ENCODE measurements at regions not wholly inside any gene's neighbourhood (a gene's known extent, or its start where the extent isn't known, plus 50 kb on each side); places are given as distances from the start of the nearest gene placed in this dataset.
"Not testable (repeated sequence)": the region's sequence is repeated elsewhere in the genome, so short reads cannot be mapped to it uniquely, and the experiment has no call there.

DNA sequence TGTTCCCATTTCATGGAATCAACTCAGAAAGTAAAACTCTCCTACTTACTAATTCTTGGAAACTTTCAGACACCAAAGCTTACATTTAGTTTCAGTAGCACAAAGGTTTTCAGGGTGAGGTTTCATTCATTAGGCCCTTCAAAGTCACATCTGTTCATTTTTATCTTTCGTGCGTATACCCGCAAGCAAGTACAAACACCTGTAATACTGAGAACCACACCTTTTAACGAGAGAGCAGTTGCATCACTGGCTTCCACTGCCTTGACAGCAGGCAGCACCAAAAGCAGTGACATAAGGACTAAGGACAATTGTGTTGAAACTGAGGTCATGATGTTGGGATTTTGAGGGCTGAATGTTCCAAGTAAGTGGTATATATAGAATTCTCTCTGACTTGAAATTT is 60.5 kb downstream of the GOLGA6L22 start:
- not testable (repeated sequence) for H3K27me3 Mint-ChIP-seq; ATAC-seq; H3K4me1 Mint-ChIP-seq; DNase-seq; H3K36me3 Mint-ChIP-seq (ENCODE audit: low read depth); H3K4me3 Mint-ChIP-seq; H3K27ac Mint-ChIP-seq; H3K9me3 ChIP-seq (ENCODE audit: control insufficient read depth, low read length, poor library complexity, severe bottlenecking)

DNA sequence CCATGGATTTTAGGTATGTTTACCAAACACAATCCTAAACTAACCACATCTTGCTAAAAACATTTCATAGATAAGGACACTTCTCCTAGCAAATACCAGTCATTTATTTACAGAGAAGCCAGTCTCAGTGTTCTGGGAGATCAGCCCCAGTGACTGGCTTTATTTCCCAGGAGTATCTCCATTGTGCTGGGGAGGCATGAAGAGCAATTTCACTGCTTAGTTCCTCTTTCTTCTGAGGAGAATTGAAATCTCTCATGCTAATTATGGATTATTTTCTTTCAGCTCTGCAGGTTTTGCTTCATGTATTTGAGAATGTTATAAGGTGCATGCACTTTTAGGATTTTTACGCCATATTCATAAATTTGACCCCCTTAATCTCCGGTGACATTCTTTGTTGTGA is 67.8 kb downstream of the GOLGA6L22 start:
- H3K4me1 Mint-ChIP-seq; DNase-seq; H3K27me3 Mint-ChIP-seq; H3K27ac Mint-ChIP-seq; ATAC-seq; H3K36me3 Mint-ChIP-seq (ENCODE audit: low read depth); H3K4me3 Mint-ChIP-seq; H3K9me3 ChIP-seq (ENCODE audit: control insufficient read depth, low read length, poor library complexity, severe bottlenecking): not testable (repeated sequence)

DNA sequence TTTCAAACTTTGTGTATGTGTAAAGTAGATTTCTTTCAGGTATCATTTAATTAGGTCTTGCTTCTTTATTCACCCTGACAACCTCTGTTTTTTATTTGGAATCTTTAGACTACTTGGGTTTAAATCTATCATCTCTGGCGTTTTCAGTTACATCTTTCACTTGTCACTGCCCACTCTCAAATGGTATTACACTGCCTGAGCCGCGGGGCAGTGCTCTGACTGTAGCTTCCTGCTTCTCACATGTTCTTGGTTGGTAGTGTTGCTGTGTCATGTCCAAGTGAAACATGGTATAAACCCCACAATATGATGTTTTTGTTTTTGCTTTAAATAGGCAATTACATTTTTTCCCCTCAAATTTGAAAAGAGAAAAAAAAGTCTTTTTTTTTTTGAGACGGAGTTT is 68.3 kb downstream of the GOLGA6L22 start:
- DNase-seq; H3K27ac Mint-ChIP-seq; H3K27me3 Mint-ChIP-seq; H3K9me3 ChIP-seq (ENCODE audit: control insufficient read depth, low read length, poor library complexity, severe bottlenecking); H3K4me1 Mint-ChIP-seq; H3K36me3 Mint-ChIP-seq (ENCODE audit: low read depth); H3K4me3 Mint-ChIP-seq; ATAC-seq: not testable (repeated sequence)

DNA sequence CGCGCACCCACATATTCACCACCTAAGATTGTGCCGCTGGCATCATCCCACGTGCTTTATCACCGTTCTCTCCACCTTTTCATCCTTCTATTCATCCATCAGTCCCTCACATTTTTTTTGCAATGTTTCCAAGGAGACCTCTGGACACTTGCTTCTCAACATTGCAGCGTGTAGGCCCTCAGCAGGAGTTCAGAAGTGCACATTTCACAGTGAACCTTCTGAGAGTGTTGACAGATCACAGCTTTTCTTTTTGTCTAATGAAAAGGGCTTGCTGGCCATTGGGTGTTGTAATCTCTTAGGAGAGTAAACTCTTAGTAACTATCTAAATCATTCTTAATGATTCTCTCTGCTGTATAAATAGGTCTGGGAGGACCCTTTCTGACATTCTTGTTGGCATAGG is 70.5 kb downstream of the GOLGA6L22 start:
- not testable (repeated sequence) for DNase-seq; H3K27me3 Mint-ChIP-seq; H3K36me3 Mint-ChIP-seq (ENCODE audit: low read depth); ATAC-seq; H3K27ac Mint-ChIP-seq; H3K4me1 Mint-ChIP-seq; H3K4me3 Mint-ChIP-seq; H3K9me3 ChIP-seq (ENCODE audit: control insufficient read depth, low read length, poor library complexity, severe bottlenecking)

DNA sequence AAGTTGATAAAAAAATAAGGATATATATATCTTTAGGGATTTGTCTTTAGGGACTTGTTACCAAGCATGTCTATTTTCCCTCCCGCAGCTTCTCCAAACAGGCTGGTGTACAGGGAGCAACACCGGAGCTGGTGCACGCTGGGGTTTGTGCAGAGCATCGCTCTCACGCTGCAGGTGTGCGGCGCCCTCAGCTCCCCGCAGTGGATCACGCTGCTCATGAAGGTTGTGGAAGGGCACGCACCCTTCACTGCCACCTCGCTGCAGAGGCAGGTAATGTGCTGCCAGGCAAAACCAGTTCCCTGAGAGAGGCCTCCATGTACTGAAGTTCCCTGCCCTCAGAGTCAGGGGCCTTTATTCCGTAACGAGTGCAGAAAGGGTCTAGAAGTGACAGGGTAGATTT is 101.0 kb downstream of the GOLGA6L22 start:
- ATAC-seq; H3K36me3 Mint-ChIP-seq (ENCODE audit: low read depth); H3K27me3 Mint-ChIP-seq; H3K27ac Mint-ChIP-seq; H3K9me3 ChIP-seq (ENCODE audit: control insufficient read depth, low read length, poor library complexity, severe bottlenecking); H3K4me1 Mint-ChIP-seq; DNase-seq; H3K4me3 Mint-ChIP-seq: not testable (repeated sequence)

DNA sequence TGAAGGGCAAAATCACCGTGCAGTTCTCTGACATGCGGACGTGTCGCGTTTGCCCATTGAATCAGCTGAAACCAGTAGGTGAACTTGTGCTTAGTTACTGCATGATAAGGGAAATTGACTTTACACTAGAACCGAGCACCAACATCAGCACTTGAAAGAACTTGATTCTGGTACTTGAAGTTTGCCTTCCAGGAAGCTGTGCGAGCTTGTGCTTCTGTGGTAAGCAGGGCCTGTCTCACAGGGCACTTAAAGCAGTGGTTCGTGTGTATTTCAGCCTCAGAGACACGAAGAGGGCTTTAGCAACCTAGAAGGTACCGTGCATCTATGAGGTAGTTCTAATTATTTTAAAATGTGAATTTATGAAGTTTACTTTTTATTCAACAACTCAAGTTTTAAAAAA is 103.0 kb downstream of the GOLGA6L22 start:
- not testable (repeated sequence) for H3K27me3 Mint-ChIP-seq; H3K36me3 Mint-ChIP-seq (ENCODE audit: low read depth); ATAC-seq; DNase-seq; H3K9me3 ChIP-seq (ENCODE audit: control insufficient read depth, low read length, poor library complexity, severe bottlenecking); H3K27ac Mint-ChIP-seq; H3K4me1 Mint-ChIP-seq; H3K4me3 Mint-ChIP-seq

DNA sequence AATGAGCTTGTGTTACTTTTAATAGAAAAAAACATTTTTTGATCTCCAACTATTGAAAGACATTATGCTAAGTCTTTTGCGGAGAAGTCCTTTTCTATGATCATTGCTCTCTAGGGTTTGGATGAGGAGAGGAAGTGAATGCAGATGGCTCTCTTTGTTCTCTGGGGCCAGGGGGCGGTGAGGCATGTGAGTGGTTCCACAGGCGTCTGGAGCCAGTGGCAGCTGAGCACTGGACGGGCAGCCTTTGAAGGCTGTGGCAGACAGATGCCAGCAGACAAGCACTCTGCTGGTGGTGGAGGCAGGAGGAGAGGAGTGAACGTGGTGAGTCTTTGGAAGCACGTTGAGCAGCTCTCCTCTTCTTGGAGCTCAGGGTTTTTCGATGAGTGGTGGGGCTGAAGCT is 107.8 kb downstream of the GOLGA6L22 start:
- ATAC-seq, result not testable (repeated sequence)

DNA sequence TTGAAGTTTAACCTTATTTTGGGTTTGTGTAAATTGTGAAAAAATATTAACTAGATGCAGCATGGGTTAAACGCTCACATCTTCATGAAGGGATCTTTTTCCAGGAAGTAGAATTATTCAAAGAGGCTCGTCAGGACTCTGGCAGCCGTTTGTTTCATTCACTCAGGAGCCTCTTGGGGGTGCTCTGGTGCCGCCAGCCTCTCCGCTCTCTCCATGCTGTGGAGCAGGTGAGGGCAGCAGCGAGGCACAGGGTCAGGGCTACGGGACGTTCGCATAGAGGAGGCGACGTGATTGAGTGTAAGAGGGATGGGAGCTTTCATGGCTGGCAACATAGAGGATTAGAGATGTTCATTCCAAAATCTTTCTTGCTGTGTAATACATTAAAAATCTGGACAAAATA is 110.8 kb downstream of the GOLGA6L22 start:
- H3K36me3 Mint-ChIP-seq (ENCODE audit: low read depth); ATAC-seq; H3K9me3 ChIP-seq (ENCODE audit: control insufficient read depth, low read length, poor library complexity, severe bottlenecking); H3K4me3 Mint-ChIP-seq; H3K27ac Mint-ChIP-seq; H3K27me3 Mint-ChIP-seq; H3K4me1 Mint-ChIP-seq; DNase-seq: not testable (repeated sequence)

More for the DNA sequence above, 107.8 kb downstream of the GOLGA6L22 start:
- H3K4me1 Mint-ChIP-seq; H3K36me3 Mint-ChIP-seq (ENCODE audit: low read depth); H3K9me3 ChIP-seq (ENCODE audit: control insufficient read depth, low read length, poor library complexity, severe bottlenecking); H3K4me3 Mint-ChIP-seq; H3K27me3 Mint-ChIP-seq; H3K27ac Mint-ChIP-seq; DNase-seq: not testable (repeated sequence)

DNA sequence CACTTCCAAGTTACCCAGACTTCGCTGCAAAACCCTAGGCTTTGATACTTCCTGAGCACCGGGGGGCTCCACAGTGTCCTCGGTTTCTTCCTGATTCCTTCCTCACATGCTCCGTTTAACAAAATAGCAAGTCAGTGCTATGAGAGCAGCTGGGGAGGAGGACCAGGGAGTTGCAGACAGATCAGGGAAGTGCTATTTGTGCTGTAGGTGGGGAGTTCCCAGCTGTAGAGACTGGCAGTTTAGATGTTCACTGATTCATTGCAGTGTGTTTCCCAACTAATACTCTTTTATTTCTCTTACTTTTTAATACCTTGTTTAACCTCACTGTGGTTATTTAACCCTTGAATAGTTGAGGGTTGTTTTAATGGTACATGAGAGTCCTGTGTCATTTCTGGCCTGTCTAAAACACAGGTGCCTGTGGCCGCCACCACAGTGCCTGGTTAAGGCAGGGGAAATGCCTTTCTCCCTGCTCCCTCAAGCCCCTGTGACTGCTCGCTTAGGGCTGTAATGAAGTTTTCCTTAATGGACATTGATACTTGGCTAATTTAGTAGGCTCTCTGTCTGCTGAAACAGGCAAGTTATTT is 113.5 kb downstream of the GOLGA6L22 start:
- H3K9me3 ChIP-seq (ENCODE audit: control insufficient read depth, low read length, poor library complexity, severe bottlenecking); H3K4me1 Mint-ChIP-seq; H3K4me3 Mint-ChIP-seq; H3K36me3 Mint-ChIP-seq (ENCODE audit: low read depth); ATAC-seq; DNase-seq; H3K27ac Mint-ChIP-seq; H3K27me3 Mint-ChIP-seq: not testable (repeated sequence)

DNA sequence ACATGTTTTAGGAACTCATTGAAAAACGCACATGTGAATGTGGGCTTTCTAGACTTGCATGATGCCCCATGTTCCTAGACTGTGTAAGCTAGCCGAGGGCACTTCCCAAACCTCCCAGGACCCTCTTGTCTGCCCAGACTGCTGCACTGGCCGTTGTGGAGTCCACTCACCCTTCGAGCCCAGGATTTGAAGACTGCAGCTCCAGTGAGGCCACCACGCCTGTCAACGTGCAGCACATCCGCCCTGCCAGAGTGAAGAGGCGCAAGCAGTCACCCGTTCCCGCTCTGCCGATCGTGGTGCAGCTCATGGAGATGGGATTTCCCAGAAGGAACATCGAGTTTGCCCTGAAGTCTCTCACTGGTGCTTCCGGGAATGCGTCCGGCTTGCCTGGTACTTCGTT is 114.1 kb downstream of the GOLGA6L22 start:
- not testable (repeated sequence) for H3K36me3 Mint-ChIP-seq (ENCODE audit: low read depth); DNase-seq; ATAC-seq

DNA sequence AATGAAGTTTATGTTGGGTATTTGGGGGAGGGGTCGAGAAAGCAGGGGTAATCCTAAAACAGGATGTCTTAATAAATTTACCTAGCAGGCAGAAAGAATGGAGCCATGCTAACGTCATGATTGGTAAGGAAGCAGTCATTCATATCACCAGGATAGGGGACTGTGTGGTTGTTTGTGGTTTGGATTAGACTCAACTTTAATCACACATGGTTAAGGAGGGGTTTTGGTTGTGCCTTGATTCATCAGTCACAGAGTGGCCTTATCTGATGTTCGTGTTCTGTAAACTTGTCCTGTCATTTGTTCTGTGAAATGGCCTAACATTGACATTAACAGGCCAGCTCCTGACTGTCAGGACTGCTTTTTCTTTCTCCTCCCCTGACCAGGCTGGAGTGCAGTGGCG is 119.1 kb downstream of the GOLGA6L22 start:
- DNase-seq; H3K27ac Mint-ChIP-seq; H3K9me3 ChIP-seq (ENCODE audit: control insufficient read depth, low read length, poor library complexity, severe bottlenecking); H3K27me3 Mint-ChIP-seq; ATAC-seq; H3K4me1 Mint-ChIP-seq; H3K36me3 Mint-ChIP-seq (ENCODE audit: low read depth); H3K4me3 Mint-ChIP-seq: not testable (repeated sequence)

More for the DNA sequence above, 114.1 kb downstream of the GOLGA6L22 start:
- H3K4me1 Mint-ChIP-seq; H3K4me3 Mint-ChIP-seq; H3K27me3 Mint-ChIP-seq; H3K27ac Mint-ChIP-seq; H3K9me3 ChIP-seq (ENCODE audit: control insufficient read depth, low read length, poor library complexity, severe bottlenecking): not testable (repeated sequence)

DNA sequence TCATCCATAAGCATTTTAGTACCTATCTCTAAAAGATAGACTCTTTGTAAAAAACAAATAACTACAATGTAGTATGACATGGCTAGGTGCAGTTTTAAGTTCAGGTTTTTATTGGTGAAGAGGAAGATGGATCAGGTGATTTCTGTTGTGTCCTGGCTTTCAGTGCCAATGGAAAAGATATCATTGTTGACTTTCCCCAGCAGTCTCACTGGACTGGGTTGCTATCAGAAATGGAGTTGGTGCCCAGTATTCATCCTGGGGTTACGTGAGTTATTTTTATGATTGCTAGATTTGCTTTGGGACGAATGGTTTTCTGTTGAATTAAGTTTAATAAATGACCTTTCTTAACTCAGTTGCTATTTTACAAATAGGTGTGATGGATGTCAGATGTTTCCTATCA is 120.5 kb downstream of the GOLGA6L22 start:
- not testable (repeated sequence) for DNase-seq; H3K9me3 ChIP-seq (ENCODE audit: control insufficient read depth, low read length, poor library complexity, severe bottlenecking); ATAC-seq; H3K27ac Mint-ChIP-seq; H3K27me3 Mint-ChIP-seq; H3K4me3 Mint-ChIP-seq; H3K36me3 Mint-ChIP-seq (ENCODE audit: low read depth); H3K4me1 Mint-ChIP-seq

DNA sequence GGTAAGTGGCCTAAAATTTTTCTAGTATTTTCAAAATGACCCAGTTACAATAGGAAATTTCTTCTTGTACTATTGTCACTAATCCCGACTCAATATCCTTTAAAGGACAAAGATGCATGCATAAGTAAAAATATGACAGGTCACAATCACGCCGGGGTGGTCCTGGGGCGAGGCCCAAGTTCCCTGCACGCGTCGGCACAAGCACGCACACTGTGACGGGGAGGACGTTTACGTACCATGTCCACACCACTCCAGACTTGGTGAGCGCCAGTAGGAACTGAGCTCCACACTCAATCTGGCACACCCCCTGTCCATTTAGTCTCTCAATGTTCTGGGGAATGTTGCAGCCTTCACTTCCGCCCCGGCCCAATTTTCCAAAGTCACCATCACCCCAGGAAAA is 128.7 kb downstream of the GOLGA6L22 start:
- not testable (repeated sequence) for ATAC-seq; H3K4me1 Mint-ChIP-seq; H3K36me3 Mint-ChIP-seq (ENCODE audit: low read depth)

DNA sequence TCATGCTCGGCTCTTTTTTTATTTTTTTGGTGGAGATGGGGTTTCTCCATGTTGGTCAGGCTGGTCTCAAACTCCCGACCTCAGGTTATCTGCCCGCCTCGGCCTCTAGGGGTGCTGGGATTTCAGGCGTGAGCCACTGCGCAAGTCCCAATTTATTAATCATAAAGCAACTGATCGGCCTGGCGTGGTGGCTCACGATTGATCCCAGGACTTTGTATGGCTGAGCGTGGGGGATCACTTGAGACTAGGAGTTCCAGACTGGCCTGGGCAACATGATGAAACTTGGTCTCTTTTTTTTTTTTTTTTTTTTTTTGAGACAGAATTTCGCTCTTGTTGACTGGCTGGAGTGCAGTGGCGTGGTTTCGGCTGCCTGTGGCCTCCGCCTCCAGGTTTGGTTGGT is 139.8 kb downstream of the GOLGA6L22 start:
- not testable (repeated sequence) for H3K4me1 Mint-ChIP-seq; H3K36me3 Mint-ChIP-seq (ENCODE audit: low read depth); H3K9me3 ChIP-seq (ENCODE audit: control insufficient read depth, low read length, poor library complexity, severe bottlenecking); H3K27me3 Mint-ChIP-seq; H3K4me3 Mint-ChIP-seq; H3K27ac Mint-ChIP-seq; DNase-seq; ATAC-seq

More for the DNA sequence above, 128.7 kb downstream of the GOLGA6L22 start:
- H3K27ac Mint-ChIP-seq; DNase-seq; H3K9me3 ChIP-seq (ENCODE audit: control insufficient read depth, low read length, poor library complexity, severe bottlenecking); H3K4me3 Mint-ChIP-seq; H3K27me3 Mint-ChIP-seq: not testable (repeated sequence)

All from T-helper 17 cell (primary cell).